ENCODE measurements at regions not wholly inside any gene's neighbourhood (a gene's known extent, or its start where the extent isn't known, plus 50 kb on each side); places are given as distances from the start of the nearest gene placed in this dataset.

- ChIA-PET POLR2A (no interaction called here), CTCF (interaction anchor here (1.2 to 3.0 kb wide), 2 partner anchors 10 to 108 kb away, joined by 3 to 11 read pairs; no protein-coding TSS in a partner anchor)
- FAIRE-seq (no peak), DNase-seq (ENCODE audit: low read depth, low spot score) (no peak)
- dilution Hi-C loops (cut with MboI; ENCODE audit: extremely low pct_ligation_motif_present, low sequenced_read_pairs) (no loop called here), intact Hi-C loops (cut with micrococcal nuclease) (no loop called here)
- no peaks in the 10 kb centered on the region for H3K79me2 ChIP-seq (ENCODE audit: control insufficient read depth, insufficient read depth, low read length)
- no peaks in the 10 kb centered on the region for H3K27me3 ChIP-seq (ENCODE audit: control insufficient read depth in 2 of 2, insufficient read depth in 2 of 2, low read length in 2 of 2)
- H3K9me1 ChIP-seq (replicated peaks; ENCODE audit: control insufficient read depth, extremely low read depth, insufficient read depth, low read length), result no peaks in the 10 kb centered on the region
- H4K20me1 ChIP-seq (replicated peaks; ENCODE audit: control insufficient read depth, extremely low read depth, insufficient read depth, low read length), result no peaks in the 10 kb centered on the region
- no TSS peak for BruUV-seq (replicated peaks)
- no peak overlapping the region for H3K4me3 ChIP-seq (replicated peaks in 1 of 3; ENCODE audit: insufficient read depth in 1 of 3, low read depth in 1 of 3, low read length in 3 of 3)
- H3K4me1 ChIP-seq (ENCODE audit: control insufficient read depth, extremely low read depth, insufficient read depth, low read length), result peaks cover 7% of the 10 kb centered on the region
- H2AFZ ChIP-seq (ENCODE audit: low read depth, low read length), result no peak overlapping the region
- H3K27ac ChIP-seq (ENCODE audit: insufficient read depth, low read depth, low read length), result no peak overlapping the region
- TF ChIP-seq JUN (IDR thresholded peaks at IDR 0.05; ENCODE audit: borderline replicate concordance, insufficient read depth, insufficient read length, low read depth) (no peak), POLR2A (IDR thresholded peaks at IDR 0.05; ENCODE audit: low read depth, low read length) (no peak), MYC (IDR thresholded peaks at IDR 0.05; ENCODE audit: low read depth, low read length) (no peak), EZH2 (IDR thresholded peaks at IDR 0.05; ENCODE audit: borderline replicate concordance, low read depth, low read length, severe bottlenecking) (no peak), GATA2 (IDR thresholded peaks at IDR 0.05; ENCODE audit: insufficient read depth, insufficient read length, low read depth, low read length) (no peak), POLR2AphosphoS5 (IDR thresholded peaks at IDR 0.05; ENCODE audit: insufficient read depth, low read depth, low read length) (no peak), FOS (IDR thresholded peaks at IDR 0.05; ENCODE audit: borderline replicate concordance, insufficient read depth, low read length) (no peak), MAX (IDR thresholded peaks at IDR 0.05; ENCODE audit: insufficient read depth, insufficient read length) (no peak), CTCF (IDR thresholded peaks at IDR 0.05; ENCODE audit: extremely low read depth in 1 of 2, insufficient read depth in 1 of 2, low read depth in 1 of 2, low read length in 2 of 2) (no peak)
- H3K9ac ChIP-seq (replicated peaks; ENCODE audit: extremely low read depth, insufficient read depth, low read length), result no peak overlapping the region
- H3K4me2 ChIP-seq (ENCODE audit: insufficient read depth, low read length), result no peak overlapping the region
- H3K36me3 ChIP-seq (ENCODE audit: control insufficient read depth in 2 of 2, extremely low read depth in 1 of 2, insufficient read depth in 2 of 2, low read length in 2 of 2), result no peaks in the 10 kb centered on the region
- no peaks in the 10 kb centered on the region for H3K9me3 ChIP-seq (replicated peaks; ENCODE audit: control insufficient read depth, insufficient read depth, low read length)
These were observed 89.7 kb upstream of the SLC4A7 start for GRCh38 chr3:27573780-27574437.

Measured in endothelial cell of umbilical vein (primary cell).